GM23338 (cell line): ENCODE measurements at regions not wholly inside any gene's neighbourhood (a gene's known extent, or its start where the extent isn't known, plus 50 kb on each side); places are given as distances from the start of the nearest gene placed in this dataset.

Source experiments
- ATAC-seq: fragments of 200-7000 bp; cut with Tn5 transposase; 3 replicates; pipeline ENCODE4 v1.9.1; 2020
- DNase-seq: peaks from one replicate; pipeline ENCODE4 v3.0.0-alpha.2; 2015; ENCODE audit warnings: low spot score
- H2AFZ ChIP-seq: fragments of 200-600 bp; sonication (generic); 2 replicates; pipeline ENCODE4 v1.8.0; 2016; ENCODE audit warnings: antibody characterized with exemption, mild to moderate bottlenecking, moderate library complexity
- H3F3A ChIP-seq: fragments of 200-600 bp; sonication (generic); replicated peaks from 2 replicates; pipeline ENCODE4 v1.8.0; 2017; ENCODE audit warnings: antibody characterized with exemption, mixed run types, low read depth
- H3K27ac ChIP-seq: fragments of 200-600 bp; sonication (generic); 2 replicates; pipeline ENCODE4 v1.6.1; 2016; ENCODE audit warnings: low read depth
- H3K27me3 ChIP-seq: fragments of 200-600 bp; sonication (generic); 2 replicates; pipeline ENCODE4 v1.8.0; 2016; ENCODE audit warnings: mild to moderate bottlenecking, mixed run types, moderate library complexity; ENCODE audit not compliant: insufficient read depth
- H3K36me3 ChIP-seq: fragments of 200-600 bp; sonication (generic); 2 replicates; pipeline ENCODE4 v1.8.0; 2016; ENCODE audit warnings: mild to moderate bottlenecking; ENCODE audit not compliant: insufficient read depth
- H3K4me1 ChIP-seq: fragments of 200-600 bp; sonication (generic); 2 replicates; pipeline ENCODE4 v1.8.0; 2016; ENCODE audit warnings: mild to moderate bottlenecking, moderate library complexity; ENCODE audit not compliant: insufficient read depth
- H3K4me2 ChIP-seq: fragments of 200-600 bp; sonication (generic); 2 replicates; pipeline ENCODE4 v1.7.1; 2017; ENCODE audit warnings: mixed run types
- H3K4me3 ChIP-seq: fragments of 200-600 bp; sonication (generic); 2 replicates; pipeline ENCODE4 v1.6.1; 2016; ENCODE audit warnings: mixed run types
- H3K79me2 ChIP-seq: fragments of 200-600 bp; sonication (generic); replicated peaks from 2 replicates; pipeline ENCODE4 v1.8.0; 2017; ENCODE audit warnings: mild to moderate bottlenecking; ENCODE audit not compliant: insufficient read depth
- H3K9me2 ChIP-seq: fragments of 200-600 bp; sonication (generic); 2 replicates; pipeline ENCODE4 v1.8.0; 2017; ENCODE audit not compliant: insufficient read depth
- H4K20me1 ChIP-seq: fragments of 200-600 bp; sonication (generic); replicated peaks from 2 replicates; pipeline ENCODE4 v1.8.0; 2017; ENCODE audit warnings: mild to moderate bottlenecking; ENCODE audit not compliant: insufficient read depth
- H3K27ac Mint-ChIP-seq: 2 replicates; pipeline ENCODE4 v1.8.0; 2020; ENCODE audit warnings: inconsistent platforms, mild to moderate bottlenecking, moderate library complexity, mixed read lengths
- H3K27me3 Mint-ChIP-seq: 3 replicates; pipeline ENCODE4 v1.8.0; 2022; ENCODE audit warnings: low read depth, mild to moderate bottlenecking, moderate library complexity, mixed read lengths, inconsistent platforms; ENCODE audit not compliant: insufficient read depth, poor library complexity
- H3K36me3 Mint-ChIP-seq: 3 replicates; pipeline ENCODE4 v1.8.0; 2021; ENCODE audit warnings: low read depth, mild to moderate bottlenecking, inconsistent platforms, moderate library complexity, mixed read lengths
- H3K4me1 Mint-ChIP-seq: 3 replicates; pipeline ENCODE4 v1.8.0; 2020; ENCODE audit warnings: mild to moderate bottlenecking, inconsistent platforms, mixed read lengths
- H3K4me3 Mint-ChIP-seq: 3 replicates; pipeline ENCODE4 v1.8.0; 2021; ENCODE audit warnings: moderate library complexity, mild to moderate bottlenecking, inconsistent platforms, mixed read lengths
- H3K9me3 Mint-ChIP-seq: 3 replicates; pipeline ENCODE4 v1.8.0; 2020; ENCODE audit warnings: moderate library complexity, mild to moderate bottlenecking, inconsistent platforms, mixed read lengths
- CREB1 ChIP-seq: fragments of 250-450 bp; sonication (Bioruptor Pico); IDR thresholded peaks from 2 replicates; pipeline ENCODE4 v1.5.0; 2020; ENCODE audit warnings: low read depth, mild to moderate bottlenecking, moderate library complexity
- EZH2 ChIP-seq: fragments of 200-600 bp; sonication (generic); IDR thresholded peaks from one replicate; pipeline ENCODE4 v1.8.0; 2017; ENCODE audit warnings: antibody characterized with exemption, mild to moderate bottlenecking, low read depth; ENCODE audit not compliant: unreplicated experiment
- EZH2phosphoT487 ChIP-seq: fragments of 200-600 bp; sonication (generic); IDR thresholded peaks from one replicate; pipeline ENCODE4 v1.8.1; 2018; ENCODE audit warnings: antibody characterized with exemption; ENCODE audit not compliant: unreplicated experiment
- NANOG ChIP-seq: IDR thresholded peaks from 2 replicates; pipeline ENCODE4 v1.6.1; 2016; ENCODE audit warnings: antibody characterized with exemption, borderline replicate concordance
- STAT1 ChIP-seq: IDR thresholded peaks from one replicate; pipeline ENCODE4 v1.6.1; 2016; ENCODE audit warnings: antibody characterized with exemption; ENCODE audit not compliant: unreplicated experiment
- ZNF114 ChIP-seq: fragments of 250-450 bp; sonication (Bioruptor Pico); IDR thresholded peaks from 2 replicates; pipeline ENCODE4 v1.5.0; 2020; ENCODE audit warnings: mild to moderate bottlenecking, moderate library complexity
- ZNF331 ChIP-seq: fragments of 250-450 bp; sonication (Bioruptor Pico); IDR thresholded peaks from 2 replicates; pipeline ENCODE4 v1.5.0; 2020; ENCODE audit warnings: low read depth, mild to moderate bottlenecking, moderate library complexity
- TF ChIP-seq, protein P1 (sequence below), 2 experiments: fragments of 200-600 bp in 1 of 2; sonication (generic) in 1 of 2; conservative IDR thresholded peaks; 2 replicates each; pipeline versions ENCODE4 v1.5.1 to v1.6.1; 2016 to 2017; ENCODE audit warnings: antibody characterized with exemption in 2 of 2, low read depth in 2 of 2, mild to moderate bottlenecking in 2 of 2, moderate library complexity in 1 of 2
- TF ChIP-seq, protein P2 (sequence below): IDR thresholded peaks from 2 replicates; pipeline ENCODE4 v1.6.1; 2016; ENCODE audit warnings: antibody characterized with exemption
- TF ChIP-seq, protein P3 (sequence below): IDR thresholded peaks from one replicate; pipeline ENCODE4 v1.6.1; 2018; ENCODE audit warnings: antibody characterized with exemption; ENCODE audit not compliant: unreplicated experiment

DNA sequence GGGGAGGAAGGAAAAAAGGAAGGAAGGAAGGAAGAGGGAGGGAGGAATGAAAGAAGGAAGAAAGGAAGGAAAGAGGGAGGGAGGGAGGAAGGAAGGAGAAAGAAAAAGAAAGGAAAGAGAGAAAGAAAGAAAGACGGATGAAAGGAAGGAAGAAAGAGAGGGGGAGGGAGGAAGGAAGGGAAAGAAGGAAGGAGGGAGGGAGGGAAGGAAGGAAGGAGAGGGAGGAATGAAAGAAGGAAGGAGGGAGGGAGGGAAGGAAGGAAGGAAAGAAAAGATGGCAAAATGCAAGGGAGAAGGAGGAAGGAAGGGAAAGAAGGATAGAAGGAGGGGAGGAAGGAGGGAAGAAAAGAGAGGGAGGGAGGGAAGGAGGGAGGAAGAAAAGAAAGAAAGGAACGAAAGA lies 257.3 kb upstream of the C16orf82 start:
- Mint-ChIP-seq H3K4me3 (no peak overlapping the region), H3K9me3 (peaks cover 58% of the 10 kb centered on the region), H3K27ac (no peak overlapping the region), H3K4me1 (no peaks in the 10 kb centered on the region), H3K27me3 (peaks cover 5% of the 10 kb centered on the region), H3K36me3 (peaks cover 4% of the 10 kb centered on the region; the same call in 1 of the 3 replicates)
- H4K20me1 ChIP-seq, result no peaks in the 10 kb centered on the region
- H3K27ac ChIP-seq, result no peak overlapping the region
- no peaks in the 10 kb centered on the region for H3F3A ChIP-seq
- no peak overlapping the region for H2AFZ ChIP-seq
- H3K36me3 ChIP-seq, result no peaks in the 10 kb centered on the region; the same call in 1 of the 2 replicates
- H3K79me2 ChIP-seq, result no peaks in the 10 kb centered on the region
- TF ChIP-seq, protein P1, sequence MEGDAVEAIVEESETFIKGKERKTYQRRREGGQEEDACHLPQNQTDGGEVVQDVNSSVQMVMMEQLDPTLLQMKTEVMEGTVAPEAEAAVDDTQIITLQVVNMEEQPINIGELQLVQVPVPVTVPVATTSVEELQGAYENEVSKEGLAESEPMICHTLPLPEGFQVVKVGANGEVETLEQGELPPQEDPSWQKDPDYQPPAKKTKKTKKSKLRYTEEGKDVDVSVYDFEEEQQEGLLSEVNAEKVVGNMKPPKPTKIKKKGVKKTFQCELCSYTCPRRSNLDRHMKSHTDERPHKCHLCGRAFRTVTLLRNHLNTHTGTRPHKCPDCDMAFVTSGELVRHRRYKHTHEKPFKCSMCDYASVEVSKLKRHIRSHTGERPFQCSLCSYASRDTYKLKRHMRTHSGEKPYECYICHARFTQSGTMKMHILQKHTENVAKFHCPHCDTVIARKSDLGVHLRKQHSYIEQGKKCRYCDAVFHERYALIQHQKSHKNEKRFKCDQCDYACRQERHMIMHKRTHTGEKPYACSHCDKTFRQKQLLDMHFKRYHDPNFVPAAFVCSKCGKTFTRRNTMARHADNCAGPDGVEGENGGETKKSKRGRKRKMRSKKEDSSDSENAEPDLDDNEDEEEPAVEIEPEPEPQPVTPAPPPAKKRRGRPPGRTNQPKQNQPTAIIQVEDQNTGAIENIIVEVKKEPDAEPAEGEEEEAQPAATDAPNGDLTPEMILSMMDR (conservative IDR thresholded peaks at IDR 0.05; ENCODE audit: low read depth in 2 of 2), result no peak
- TF ChIP-seq ZNF114 (CRISPR knock-in tag) (no peak), EZH2 (no peak), CREB1 (CRISPR knock-in tag) (no peak), STAT1 (no peak)
- H3K9me2 ChIP-seq, result no peaks in the 10 kb centered on the region
- no peak overlapping the region for H3K4me3 ChIP-seq
- no peak overlapping the region for H3K4me2 ChIP-seq
- DNase-seq (no peak), ATAC-seq (no peak)
- H3K27me3 ChIP-seq, result no peaks in the 10 kb centered on the region
- no peaks in the 10 kb centered on the region for H3K4me1 ChIP-seq

DNA sequence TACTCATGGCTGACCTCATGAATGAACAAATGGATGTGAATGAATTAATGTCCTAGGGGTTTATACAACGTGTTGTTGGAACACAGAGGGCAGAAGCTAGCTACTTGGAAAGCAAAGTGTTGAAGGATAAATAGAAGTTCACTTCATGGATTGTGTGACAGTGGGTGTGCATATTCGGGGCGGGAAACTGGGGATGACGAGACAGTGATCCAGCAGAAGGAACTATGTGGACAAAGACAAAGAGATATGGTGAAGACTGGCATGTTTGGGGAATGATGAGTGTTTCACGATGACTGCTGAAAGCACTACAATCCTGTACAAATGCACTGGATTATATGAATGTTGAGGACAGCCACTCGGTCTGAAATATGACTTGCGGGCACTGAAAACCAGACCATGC lies 250.5 kb upstream of the C16orf82 start:
- Histone ChIP-seq H3K36me3 (no peaks in the 10 kb centered on the region), H2AFZ (no peak overlapping the region), H4K20me1 (no peaks in the 10 kb centered on the region), H3K4me3 (no peak overlapping the region), H3F3A (no peaks in the 10 kb centered on the region), H3K27ac (no peak overlapping the region), H3K9me2 (no peaks in the 10 kb centered on the region), H3K4me2 (no peak overlapping the region), H3K4me1 (no peaks in the 10 kb centered on the region), H3K27me3 (no peaks in the 10 kb centered on the region), H3K79me2 (no peaks in the 10 kb centered on the region)
- Mint-ChIP-seq H3K4me1 (no peaks in the 10 kb centered on the region), H3K27ac (no peak overlapping the region), H3K4me3 (no peak overlapping the region), H3K9me3 (peaks cover 62% of the 10 kb centered on the region), H3K27me3 (no peaks in the 10 kb centered on the region), H3K36me3 (peaks cover 6% of the 10 kb centered on the region; the same call in 1 of the 3 replicates)
- no peak for DNase-seq
- no peak for ATAC-seq
- TF ChIP-seq ZNF114 (CRISPR knock-in tag), result no peak
- TF ChIP-seq EZH2phosphoT487, result no peak
- TF ChIP-seq, protein P2, sequence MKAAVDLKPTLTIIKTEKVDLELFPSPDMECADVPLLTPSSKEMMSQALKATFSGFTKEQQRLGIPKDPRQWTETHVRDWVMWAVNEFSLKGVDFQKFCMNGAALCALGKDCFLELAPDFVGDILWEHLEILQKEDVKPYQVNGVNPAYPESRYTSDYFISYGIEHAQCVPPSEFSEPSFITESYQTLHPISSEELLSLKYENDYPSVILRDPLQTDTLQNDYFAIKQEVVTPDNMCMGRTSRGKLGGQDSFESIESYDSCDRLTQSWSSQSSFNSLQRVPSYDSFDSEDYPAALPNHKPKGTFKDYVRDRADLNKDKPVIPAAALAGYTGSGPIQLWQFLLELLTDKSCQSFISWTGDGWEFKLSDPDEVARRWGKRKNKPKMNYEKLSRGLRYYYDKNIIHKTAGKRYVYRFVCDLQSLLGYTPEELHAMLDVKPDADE, result no peak
- TF ChIP-seq NANOG, result no peak
- no peak for TF ChIP-seq ZNF331 (CRISPR knock-in tag)
- TF ChIP-seq, protein P3, sequence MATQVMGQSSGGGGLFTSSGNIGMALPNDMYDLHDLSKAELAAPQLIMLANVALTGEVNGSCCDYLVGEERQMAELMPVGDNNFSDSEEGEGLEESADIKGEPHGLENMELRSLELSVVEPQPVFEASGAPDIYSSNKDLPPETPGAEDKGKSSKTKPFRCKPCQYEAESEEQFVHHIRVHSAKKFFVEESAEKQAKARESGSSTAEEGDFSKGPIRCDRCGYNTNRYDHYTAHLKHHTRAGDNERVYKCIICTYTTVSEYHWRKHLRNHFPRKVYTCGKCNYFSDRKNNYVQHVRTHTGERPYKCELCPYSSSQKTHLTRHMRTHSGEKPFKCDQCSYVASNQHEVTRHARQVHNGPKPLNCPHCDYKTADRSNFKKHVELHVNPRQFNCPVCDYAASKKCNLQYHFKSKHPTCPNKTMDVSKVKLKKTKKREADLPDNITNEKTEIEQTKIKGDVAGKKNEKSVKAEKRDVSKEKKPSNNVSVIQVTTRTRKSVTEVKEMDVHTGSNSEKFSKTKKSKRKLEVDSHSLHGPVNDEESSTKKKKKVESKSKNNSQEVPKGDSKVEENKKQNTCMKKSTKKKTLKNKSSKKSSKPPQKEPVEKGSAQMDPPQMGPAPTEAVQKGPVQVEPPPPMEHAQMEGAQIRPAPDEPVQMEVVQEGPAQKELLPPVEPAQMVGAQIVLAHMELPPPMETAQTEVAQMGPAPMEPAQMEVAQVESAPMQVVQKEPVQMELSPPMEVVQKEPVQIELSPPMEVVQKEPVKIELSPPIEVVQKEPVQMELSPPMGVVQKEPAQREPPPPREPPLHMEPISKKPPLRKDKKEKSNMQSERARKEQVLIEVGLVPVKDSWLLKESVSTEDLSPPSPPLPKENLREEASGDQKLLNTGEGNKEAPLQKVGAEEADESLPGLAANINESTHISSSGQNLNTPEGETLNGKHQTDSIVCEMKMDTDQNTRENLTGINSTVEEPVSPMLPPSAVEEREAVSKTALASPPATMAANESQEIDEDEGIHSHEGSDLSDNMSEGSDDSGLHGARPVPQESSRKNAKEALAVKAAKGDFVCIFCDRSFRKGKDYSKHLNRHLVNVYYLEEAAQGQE, result no peak
- no peak for TF ChIP-seq STAT1
